Type B pancreatic cell (in vitro differentiated cells): ENCODE measurements at regions not wholly inside any gene's neighbourhood (a gene's known extent, or its start where the extent isn't known, plus 50 kb on each side); places are given as distances from the start of the nearest gene placed in this dataset.

ENCODE experiments used
- DNase-seq: peaks from one replicate; pipeline ENCODE4 v3.0.0; 2021; ENCODE audit warnings: mixed read lengths; ENCODE audit not compliant: unreplicated experiment; ENCODE audit errors: extremely low spot score
- H3K27ac Mint-ChIP-seq: 2 replicates; pipeline ENCODE4 v1.8.0; 2021; ENCODE audit warnings: mild to moderate bottlenecking, mixed read lengths
- H3K27me3 Mint-ChIP-seq: 2 replicates; pipeline ENCODE4 v1.8.0; 2021; ENCODE audit warnings: mixed read lengths
- H3K36me3 Mint-ChIP-seq: 2 replicates; pipeline ENCODE4 v1.8.0; 2021; ENCODE audit warnings: mixed read lengths
- H3K4me1 Mint-ChIP-seq: one replicate; pipeline ENCODE4 v1.8.0; 2021; ENCODE audit warnings: mixed read lengths; ENCODE audit not compliant: unreplicated experiment
- H3K4me3 Mint-ChIP-seq: 2 replicates; pipeline ENCODE4 v1.8.0; 2021; ENCODE audit warnings: mild to moderate bottlenecking, mixed read lengths
- H3K9me3 Mint-ChIP-seq: 2 replicates; pipeline ENCODE4 v1.8.0; 2021; ENCODE audit warnings: mixed read lengths
- TF ChIP-seq, protein P1 (sequence below): fragments of 200-600 bp; sonication (generic); conservative IDR thresholded peaks from 2 replicates; pipeline ENCODE4 v1.5.0; 2021; ENCODE audit warnings: antibody characterized with exemption, mild to moderate bottlenecking

DNA sequence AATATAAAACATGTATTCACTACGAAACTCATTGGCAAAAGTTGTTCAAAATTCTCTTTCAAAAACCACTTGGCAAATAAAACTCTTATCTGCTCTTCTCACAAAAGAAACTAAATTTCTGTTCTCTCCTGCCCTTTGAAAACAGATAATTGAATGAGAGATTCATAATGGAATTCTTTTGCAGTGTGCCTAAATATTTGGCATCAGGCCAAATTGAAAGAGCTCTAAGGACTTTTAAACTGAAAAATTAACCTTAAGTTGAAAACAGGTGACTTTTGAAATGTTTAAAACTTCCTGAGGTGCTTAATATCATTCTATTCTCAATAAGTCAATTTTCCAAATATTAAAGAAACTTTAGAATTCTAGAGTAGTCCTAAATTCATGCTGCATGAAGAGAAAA lies 136.4 kb downstream of the FSCB start:
- peaks cover 3% of the 10 kb centered on the region for H3K9me3 Mint-ChIP-seq
- H3K4me1 Mint-ChIP-seq: no peaks in the 10 kb centered on the region

DNA sequence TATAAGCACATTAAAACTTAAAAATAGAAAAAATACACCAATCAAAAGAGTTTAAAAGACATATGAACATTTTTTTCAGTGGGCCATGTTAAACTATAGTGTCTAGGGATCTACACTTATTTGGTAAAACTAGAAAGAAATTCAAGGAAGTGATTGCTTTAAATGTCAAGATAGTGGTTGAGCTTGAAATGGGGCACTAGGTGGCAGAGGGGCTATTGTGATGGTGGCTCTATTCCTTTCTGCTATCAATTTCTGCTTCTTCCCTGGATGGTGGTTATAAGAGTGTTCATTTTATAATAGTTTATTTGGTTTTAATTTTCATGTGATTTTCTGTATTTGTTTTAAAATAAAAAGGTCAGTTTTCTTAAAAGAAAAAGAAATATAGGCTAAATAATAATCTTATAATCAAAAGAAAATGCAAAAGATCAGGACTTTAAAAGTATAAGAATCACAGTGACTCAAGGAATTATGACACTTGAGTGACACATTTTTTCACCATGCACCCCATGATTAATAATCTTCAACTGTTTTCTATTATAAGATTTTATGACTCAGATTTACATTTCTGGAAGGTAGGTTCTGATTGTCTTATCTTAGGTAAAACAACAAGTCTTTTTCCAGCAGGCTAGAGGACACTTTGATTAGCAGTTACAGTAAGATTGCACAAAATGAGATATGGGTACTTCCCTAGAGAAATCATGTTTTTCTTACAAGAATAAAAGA lies 137.5 kb downstream of the FSCB start:
- Mint-ChIP-seq H3K27me3 (no peaks in the 10 kb centered on the region), H3K27ac (no peak overlapping the region), H3K36me3 (no peaks in the 10 kb centered on the region), H3K4me3 (no peak overlapping the region), H3K4me1 (no peaks in the 10 kb centered on the region), H3K9me3 (no peaks in the 10 kb centered on the region)
- TF ChIP-seq, protein P1, sequence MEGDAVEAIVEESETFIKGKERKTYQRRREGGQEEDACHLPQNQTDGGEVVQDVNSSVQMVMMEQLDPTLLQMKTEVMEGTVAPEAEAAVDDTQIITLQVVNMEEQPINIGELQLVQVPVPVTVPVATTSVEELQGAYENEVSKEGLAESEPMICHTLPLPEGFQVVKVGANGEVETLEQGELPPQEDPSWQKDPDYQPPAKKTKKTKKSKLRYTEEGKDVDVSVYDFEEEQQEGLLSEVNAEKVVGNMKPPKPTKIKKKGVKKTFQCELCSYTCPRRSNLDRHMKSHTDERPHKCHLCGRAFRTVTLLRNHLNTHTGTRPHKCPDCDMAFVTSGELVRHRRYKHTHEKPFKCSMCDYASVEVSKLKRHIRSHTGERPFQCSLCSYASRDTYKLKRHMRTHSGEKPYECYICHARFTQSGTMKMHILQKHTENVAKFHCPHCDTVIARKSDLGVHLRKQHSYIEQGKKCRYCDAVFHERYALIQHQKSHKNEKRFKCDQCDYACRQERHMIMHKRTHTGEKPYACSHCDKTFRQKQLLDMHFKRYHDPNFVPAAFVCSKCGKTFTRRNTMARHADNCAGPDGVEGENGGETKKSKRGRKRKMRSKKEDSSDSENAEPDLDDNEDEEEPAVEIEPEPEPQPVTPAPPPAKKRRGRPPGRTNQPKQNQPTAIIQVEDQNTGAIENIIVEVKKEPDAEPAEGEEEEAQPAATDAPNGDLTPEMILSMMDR: no peak
- DNase-seq: no peak

More for the DNA sequence above, 136.4 kb downstream of the FSCB start:
- no peak overlapping the region for H3K27ac Mint-ChIP-seq
- H3K27me3 Mint-ChIP-seq: no peaks in the 10 kb centered on the region
- no peak overlapping the region for H3K4me3 Mint-ChIP-seq
- H3K36me3 Mint-ChIP-seq: no peaks in the 10 kb centered on the region
- no peak for DNase-seq
- TF ChIP-seq, protein P1: no peak

DNA sequence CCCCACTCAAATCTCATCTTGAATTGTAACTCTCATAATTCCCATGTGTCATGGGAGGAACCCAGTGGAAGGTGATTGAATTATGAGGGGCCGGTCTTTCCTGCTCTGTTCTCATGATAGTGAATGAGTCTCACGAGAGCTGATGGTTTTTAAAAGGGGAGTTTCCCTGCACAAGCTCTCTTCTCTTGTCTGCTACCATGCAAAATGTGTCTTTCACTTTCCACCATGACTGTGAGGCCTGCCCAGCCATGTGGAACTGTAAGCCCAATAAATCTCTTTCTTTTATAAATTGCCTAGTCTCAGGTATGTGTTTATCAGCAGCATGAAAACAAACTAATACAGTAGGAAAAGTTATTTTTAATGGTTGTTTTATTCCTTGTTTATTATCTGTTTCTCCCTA lies 146.0 kb downstream of the FSCB start:
- no peak for DNase-seq
- no peaks in the 10 kb centered on the region for H3K27me3 Mint-ChIP-seq
- H3K36me3 Mint-ChIP-seq: no peaks in the 10 kb centered on the region
- H3K4me3 Mint-ChIP-seq: no peak overlapping the region
- no peaks in the 10 kb centered on the region for H3K4me1 Mint-ChIP-seq
- TF ChIP-seq, protein P1: no peak
- H3K9me3 Mint-ChIP-seq: no peaks in the 10 kb centered on the region
- no peak overlapping the region for H3K27ac Mint-ChIP-seq

DNA sequence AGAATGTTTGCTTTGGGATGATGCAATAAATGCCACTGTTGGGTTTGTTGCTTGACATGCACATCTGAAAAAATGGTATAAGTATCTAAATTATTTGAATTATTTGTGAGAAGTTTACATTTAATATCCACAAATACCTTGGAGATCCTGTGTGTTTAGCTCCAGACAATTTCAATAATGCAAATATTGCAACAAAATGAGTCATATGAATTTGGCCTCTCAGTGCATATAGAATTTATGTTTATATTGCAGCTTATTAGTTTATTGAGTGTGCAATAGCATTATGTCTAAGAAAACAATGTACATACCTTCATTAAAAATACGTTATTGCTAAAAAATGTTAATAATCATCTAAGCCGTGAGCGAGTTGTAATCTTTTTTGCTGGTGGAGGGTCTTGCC lies 153.3 kb downstream of the FSCB start:
- Mint-ChIP-seq H3K4me3 (no peak overlapping the region), H3K27me3 (no peaks in the 10 kb centered on the region), H3K27ac (no peak overlapping the region), H3K36me3 (peaks cover under 1% of the 10 kb centered on the region), H3K4me1 (no peaks in the 10 kb centered on the region), H3K9me3 (no peaks in the 10 kb centered on the region)
- no peak for DNase-seq
- TF ChIP-seq, protein P1: no peak

DNA sequence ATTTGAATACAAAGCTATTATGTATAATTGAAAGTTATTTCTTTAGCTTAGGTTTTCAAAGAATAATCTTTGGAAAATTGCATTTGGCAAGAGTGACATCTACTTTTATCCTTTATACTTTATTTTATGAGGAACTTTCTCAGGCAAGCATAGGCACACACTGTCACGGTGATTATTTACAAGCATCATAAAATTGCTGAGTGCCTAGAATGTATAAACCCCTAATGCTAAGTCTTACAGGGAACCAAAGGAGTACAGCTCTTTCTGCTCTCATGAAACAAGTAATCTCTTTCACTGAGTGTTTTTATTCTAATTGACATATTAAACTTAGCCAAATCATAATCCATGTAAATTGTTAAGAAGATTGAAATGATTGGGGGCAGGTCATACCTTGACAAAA lies 154.9 kb downstream of the FSCB start:
- no peak for DNase-seq
- H3K27me3 Mint-ChIP-seq: no peaks in the 10 kb centered on the region
- H3K4me3 Mint-ChIP-seq: no peak overlapping the region
- H3K9me3 Mint-ChIP-seq: no peaks in the 10 kb centered on the region
- H3K36me3 Mint-ChIP-seq: peaks cover 4% of the 10 kb centered on the region
- TF ChIP-seq, protein P1: no peak
- H3K4me1 Mint-ChIP-seq: no peaks in the 10 kb centered on the region
- no peak overlapping the region for H3K27ac Mint-ChIP-seq
